NCI-H2171 (cell line): ENCODE measurements at regions not wholly inside any gene's neighbourhood (a gene's known extent, or its start where the extent isn't known, plus 50 kb on each side); places are given as distances from the start of the nearest gene placed in this dataset.

Experiments used
- DNase-seq: peaks from one replicate; lab custom pipeline; 2025; lab: John Stamatoyannopoulos, UW

GRCh38 chr1:200354243-200354642 is 55.6 kb downstream of the ZNF281 start:
- no peak for DNase-seq

GRCh38 chr1:200353232-200353631 is 56.6 kb downstream of the ZNF281 start:
- no peak for DNase-seq

GRCh38 chr1:200351826-200352549 is 57.8 kb downstream of the ZNF281 start:
- no peak for DNase-seq

- DNase-seq, result no peak
These were observed 58.4 kb downstream of the ZNF281 start for GRCh38 chr1:200351425-200351824.

DNA sequence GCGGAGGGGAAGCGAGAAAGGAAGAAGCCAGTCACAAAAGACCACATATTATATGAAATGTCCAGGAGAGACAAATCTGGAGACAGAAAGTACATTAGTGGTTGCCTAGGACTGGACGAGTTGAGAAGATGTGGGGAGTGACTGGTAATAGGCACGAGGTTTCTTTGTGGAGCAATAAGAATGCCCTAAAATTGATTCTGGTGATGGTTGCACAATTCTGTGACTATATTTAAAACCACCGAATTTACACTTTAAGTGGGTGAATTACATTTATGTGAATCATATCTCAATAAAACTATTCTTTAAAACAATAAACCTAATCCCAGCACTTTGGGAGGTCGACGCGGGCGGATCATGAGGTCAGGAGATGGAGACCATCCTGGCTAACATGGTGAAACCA is 63.1 kb downstream of the ZNF281 start:
- DNase-seq, result no peak

GRCh38 chr1:200345520-200345919 is 64.3 kb downstream of the ZNF281 start:
- no peak for DNase-seq

DNA sequence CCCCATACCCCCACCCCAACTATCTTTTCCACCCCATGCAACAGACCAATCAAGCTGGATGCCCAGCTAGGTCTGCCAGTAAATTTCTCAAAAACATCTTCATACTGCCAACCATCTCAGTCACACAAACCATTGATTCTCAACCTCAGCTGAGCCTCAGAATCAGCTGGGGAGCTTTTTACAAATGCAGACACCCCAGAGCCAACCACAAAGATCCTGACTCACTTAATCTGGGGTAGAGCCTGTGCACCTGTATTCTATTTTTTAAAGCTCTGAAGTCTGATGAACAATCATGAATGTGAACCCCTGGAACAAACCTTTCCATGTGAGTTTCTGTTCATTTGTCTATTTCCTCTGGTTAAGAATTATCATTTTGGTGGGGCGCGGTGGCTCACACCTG is 66.0 kb downstream of the ZNF281 start:
- no peak for DNase-seq

- no peak for DNase-seq
These were observed 67.1 kb downstream of the ZNF281 start for GRCh38 chr1:200342511-200343311.

DNA sequence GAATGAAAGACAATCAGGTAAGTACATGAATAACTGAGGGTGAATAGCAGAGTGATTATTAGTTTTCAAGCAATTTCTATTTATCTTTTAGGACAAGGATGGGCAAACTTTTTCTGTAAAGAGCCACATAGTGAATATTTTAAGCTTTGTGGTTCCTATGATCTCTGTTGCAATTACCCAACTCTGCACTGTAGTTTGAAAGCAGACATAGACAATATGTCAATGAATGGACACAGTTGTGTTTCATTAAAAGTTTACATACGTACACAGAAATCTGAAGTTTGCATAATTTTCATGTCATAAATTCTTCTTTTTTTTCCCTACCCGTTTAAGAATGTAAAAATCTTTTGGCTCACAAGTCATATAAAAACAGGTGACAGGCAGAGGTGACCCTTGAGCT is 71.4 kb downstream of the ZNF281 start:
- no peak for DNase-seq

DNA sequence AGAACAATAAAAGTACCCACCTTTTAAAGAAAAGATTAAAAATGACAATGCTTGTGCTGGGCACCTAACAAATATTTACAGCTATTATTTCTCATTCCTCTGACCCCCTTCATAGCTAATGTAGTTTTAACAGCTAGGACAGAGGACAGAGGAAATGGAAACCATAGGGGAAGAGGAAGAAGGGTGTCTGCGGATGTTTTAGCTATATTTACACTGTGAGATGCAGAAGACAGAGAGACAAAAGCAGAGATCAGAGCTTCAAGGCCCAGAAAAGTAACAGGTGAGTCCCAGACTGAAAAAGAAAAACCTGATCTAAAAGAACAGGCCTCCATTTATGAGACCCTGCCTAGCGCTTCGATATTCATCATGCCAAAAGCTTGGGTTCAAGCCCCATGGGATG is 72.0 kb downstream of the ZNF281 start:
- no peak for DNase-seq

- no peak for DNase-seq
These were observed 72.4 kb downstream of the ZNF281 start for GRCh38 chr1:200337410-200337809.

DNA sequence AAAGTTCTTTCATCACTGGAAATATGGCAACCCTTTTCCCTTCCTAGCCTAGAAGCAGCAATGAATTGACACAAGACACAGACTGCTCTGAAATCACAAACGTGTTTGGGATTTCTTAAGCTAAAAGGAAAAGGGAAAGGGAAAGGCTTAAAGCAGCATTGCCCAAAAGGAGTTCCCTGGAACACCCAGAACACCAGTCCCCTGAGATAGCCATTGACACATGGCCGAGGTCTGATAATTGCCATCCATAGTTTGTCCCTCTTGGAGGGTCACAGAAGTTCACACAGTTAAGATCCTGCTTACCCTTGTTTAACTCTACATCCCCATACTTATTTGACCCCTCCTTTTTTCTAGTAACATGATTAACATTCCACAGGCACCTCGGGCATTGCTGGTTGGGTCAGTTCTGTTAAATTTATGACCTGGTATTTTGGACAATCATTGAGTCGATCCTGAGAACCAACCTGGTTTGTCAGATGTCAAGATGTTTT is 72.9 kb downstream of the ZNF281 start:
- no peak for DNase-seq

DNA sequence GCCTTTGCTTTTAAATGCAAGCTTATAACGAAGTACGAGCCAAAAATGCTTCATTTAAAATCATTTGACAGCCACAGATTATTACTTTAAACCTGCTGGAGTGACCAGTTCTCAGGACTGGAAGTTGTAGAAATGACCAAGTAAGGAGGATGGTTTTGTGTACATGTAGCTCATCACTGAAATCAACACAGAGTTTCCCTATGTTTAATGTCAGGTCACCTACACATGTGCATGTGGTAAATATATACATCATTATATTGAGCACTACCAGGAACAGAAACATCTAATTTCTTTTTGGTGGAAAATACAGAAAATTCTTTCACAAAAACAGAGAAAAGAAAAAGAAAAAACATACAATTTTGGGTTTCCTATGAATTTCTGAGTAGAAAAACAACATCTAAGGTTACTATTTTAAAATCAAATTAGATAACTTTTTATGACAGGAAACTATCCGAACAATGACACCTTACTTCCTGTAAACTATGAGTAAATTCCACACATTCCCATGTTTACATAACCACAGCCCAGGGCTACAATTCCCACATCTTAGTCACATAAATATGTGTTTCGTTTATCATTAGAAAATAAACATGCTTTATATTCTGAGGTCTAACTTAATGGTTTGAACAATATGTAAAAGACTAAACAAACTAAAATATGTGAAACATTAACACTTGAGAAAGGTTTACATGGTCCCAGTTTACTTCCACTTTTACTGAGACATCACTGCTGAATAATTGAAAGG is 73.6 kb downstream of the ZNF281 start:
- no peak for DNase-seq

DNA sequence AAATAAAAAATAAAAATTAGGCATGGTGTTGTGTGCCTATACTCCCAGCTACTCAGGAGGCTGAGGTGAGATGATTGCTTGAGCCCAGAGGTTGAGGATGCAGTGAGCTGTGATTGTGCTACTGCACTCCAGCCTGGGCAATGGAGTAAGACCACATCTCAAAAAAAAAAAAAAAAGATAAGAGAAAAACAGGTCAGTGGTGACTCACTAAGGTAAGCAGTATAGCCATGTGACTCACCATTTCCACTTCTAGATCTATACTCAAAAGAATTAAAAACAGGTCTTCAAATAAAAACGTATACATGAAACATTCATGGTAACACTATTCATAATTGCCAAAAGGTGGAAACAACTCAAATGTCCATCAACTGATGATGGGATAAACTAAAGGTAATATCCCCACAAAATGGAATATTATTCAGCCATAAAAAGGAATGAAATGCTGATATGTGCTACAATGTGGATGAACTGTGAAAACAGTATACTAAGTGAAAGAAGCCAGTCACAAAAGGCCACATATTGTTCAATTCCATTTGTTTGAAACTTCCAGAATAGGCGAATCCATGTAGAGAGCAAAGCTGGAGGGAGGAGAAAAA is 75.1 kb downstream of the ZNF281 start:
- no peak for DNase-seq

GRCh38 chr1:200333329-200333728 is 76.5 kb downstream of the ZNF281 start:
- no peak for DNase-seq

GRCh38 chr1:200332716-200333115 is 77.1 kb downstream of the ZNF281 start:
- no peak for DNase-seq

DNA sequence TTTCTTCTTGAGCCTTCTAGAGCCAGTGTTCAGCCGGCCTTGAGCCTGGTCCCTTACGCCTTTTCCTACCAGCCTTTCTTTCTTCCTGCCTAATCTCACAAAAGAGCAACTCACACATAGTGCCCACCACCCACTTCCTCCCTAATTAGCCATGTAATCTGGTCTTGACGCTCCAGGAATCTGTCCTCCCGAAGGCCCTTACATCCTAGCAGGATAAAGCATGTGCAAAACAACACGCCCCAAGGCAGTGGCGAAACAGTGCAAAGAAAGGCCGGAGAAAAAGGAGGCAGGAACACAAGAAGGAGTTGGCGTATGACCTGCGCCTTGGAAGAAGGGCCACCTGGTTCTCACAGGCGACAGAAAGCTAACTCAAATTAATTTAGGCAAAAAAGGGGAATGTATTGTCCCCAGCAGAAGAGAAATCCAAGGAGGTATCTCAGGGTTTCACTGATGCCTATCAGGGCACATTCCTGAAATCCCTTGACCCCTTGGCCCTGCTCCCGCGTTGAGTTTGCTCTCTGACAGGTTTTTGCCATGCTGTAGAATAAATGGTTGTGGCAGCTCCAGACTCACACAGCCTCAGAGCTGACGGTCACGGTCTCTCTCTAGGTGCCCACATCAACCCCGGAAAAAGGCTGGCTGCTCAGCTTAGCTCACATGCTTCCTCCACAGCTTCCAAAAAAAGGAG is 79.0 kb downstream of the ZNF281 start:
- no peak for DNase-seq

DNA sequence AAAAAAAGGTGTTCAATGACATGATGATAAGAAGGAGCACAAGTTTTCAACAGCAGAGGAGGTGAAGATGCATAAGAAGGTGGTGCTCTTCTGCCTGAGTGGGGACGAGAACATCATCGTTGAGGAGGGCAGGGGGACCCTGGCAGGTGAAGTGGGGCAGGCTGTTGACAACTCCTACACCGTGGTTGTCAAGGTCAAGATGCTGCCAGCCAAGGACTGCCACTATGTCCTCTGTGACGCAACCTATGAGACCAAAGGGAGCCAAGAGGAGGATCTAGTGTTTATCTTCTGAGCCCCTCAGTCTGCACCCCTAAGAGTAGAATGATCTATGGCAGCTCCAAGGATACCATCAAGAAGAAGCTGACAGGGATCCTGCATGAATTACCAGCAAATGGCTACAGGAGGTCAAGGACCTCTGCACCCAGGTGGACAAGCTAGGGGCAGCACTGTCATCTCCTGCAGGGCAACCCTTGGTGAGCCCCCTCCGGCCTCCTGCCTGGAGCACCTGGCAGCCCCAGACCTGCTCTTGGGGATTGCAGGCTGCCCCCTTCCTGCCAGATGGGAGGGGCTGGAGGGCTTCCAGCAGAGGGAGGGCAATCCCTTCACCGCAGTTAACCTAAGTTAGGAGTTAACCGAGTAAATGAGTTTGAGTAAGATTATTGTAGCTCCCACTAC is 80.5 kb downstream of the ZNF281 start:
- no peak for DNase-seq

- no peak for DNase-seq
These were observed 81.5 kb downstream of the ZNF281 start for GRCh38 chr1:200328379-200328778.

DNA sequence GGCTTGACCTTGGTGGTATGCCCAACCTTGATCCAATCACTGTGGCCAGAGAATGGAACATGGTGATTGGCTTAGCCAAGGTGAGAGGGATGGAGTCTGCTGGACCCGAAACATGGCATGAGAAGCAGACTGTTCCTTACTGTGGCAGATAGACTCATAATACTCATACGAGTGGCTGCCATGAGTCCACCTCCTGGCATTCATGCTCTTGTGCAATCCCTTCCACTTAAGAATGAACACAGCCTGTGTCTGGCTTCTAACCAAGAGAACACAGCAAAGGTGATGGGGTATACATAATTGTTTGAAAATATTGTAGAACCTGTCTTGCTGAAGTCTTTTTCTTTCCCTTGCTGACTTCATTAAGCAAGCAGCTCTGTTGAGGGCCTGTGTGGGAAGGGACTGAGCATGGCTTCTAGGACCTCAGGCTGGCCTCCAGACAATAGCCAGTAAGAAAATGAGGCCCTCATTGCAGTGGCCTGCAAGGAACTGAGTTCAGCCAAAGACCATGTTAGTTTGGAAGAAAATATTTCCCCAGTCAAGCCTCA is 85.9 kb downstream of the ZNF281 start:
- DNase-seq, result no peak

GRCh38 chr1:200319148-200319547 is 90.7 kb downstream of the ZNF281 start:
- no peak for DNase-seq
